H9 (cell line): ENCODE measurements at regions not wholly inside any gene's neighbourhood (a gene's known extent, or its start where the extent isn't known, plus 50 kb on each side); places are given as distances from the start of the nearest gene placed in this dataset.

Experiments used
- DNase-seq: peaks from one replicate; pipeline ENCODE4 v3.0.0-alpha.2; 2017
- H2AFZ ChIP-seq: one replicate; pipeline ENCODE4 v1.6.1; 2013; ENCODE audit warnings: mild to moderate bottlenecking, low read length, control low read depth, moderate library complexity
- H2AK5ac ChIP-seq: 2 replicates; pipeline ENCODE4 v1.6.1; 2013; ENCODE audit warnings: low read length, control low read depth, mixed read lengths; ENCODE audit not compliant: insufficient read length
- H2BK120ac ChIP-seq: one replicate; pipeline ENCODE4 v1.6.1; 2013; ENCODE audit warnings: low read depth, mild to moderate bottlenecking, low read length, control low read depth, inconsistent platforms; ENCODE audit not compliant: poor library complexity, severe bottlenecking
- H2BK12ac ChIP-seq: 2 replicates; pipeline ENCODE4 v1.6.1; 2013; ENCODE audit warnings: low read length, control low read depth, mixed read lengths, low read depth; ENCODE audit not compliant: insufficient read length
- H2BK15ac ChIP-seq: 2 replicates; pipeline ENCODE4 v1.6.1; 2013; ENCODE audit warnings: low read depth, low read length, control low read depth
- H2BK20ac ChIP-seq: one replicate; pipeline ENCODE4 v1.6.1; 2013; ENCODE audit warnings: low read depth, mild to moderate bottlenecking, low read length, control low read depth, inconsistent platforms; ENCODE audit not compliant: poor library complexity, severe bottlenecking
- H2BK5ac ChIP-seq: 2 replicates; pipeline ENCODE4 v1.6.1; 2013; ENCODE audit warnings: low read length, control low read depth, mixed read lengths; ENCODE audit not compliant: insufficient read length
- H3K14ac ChIP-seq: 2 replicates; pipeline ENCODE4 v1.6.1; 2013; ENCODE audit warnings: low read length, control low read depth; ENCODE audit not compliant: insufficient read depth
- H3K18ac ChIP-seq: 2 replicates; pipeline ENCODE4 v1.6.1; 2013; ENCODE audit warnings: low read depth, mild to moderate bottlenecking, mixed read lengths, low read length, control low read depth; ENCODE audit not compliant: insufficient read length
- H3K23ac ChIP-seq: 2 replicates; pipeline ENCODE4 v1.6.1; 2013; ENCODE audit warnings: low read length, control low read depth, mixed read lengths, low read depth; ENCODE audit not compliant: insufficient read length
- H3K23me2 ChIP-seq: 2 replicates; pipeline ENCODE4 v1.6.1; 2013; ENCODE audit warnings: low read depth, mild to moderate bottlenecking, mixed read lengths, low read length, control low read depth; ENCODE audit not compliant: insufficient read length, poor library complexity, severe bottlenecking
- H3K27ac ChIP-seq: 2 replicates; pipeline ENCODE4 v1.5.1; 2013; ENCODE audit warnings: low read length, control low read depth, mixed read lengths, low read depth; ENCODE audit not compliant: insufficient read length
- H3K27me3 ChIP-seq: 2 replicates; pipeline ENCODE4 v1.6.1; 2013; ENCODE audit warnings: low read length, control low read depth, inconsistent platforms; ENCODE audit not compliant: insufficient read depth
- H3K4ac ChIP-seq: 2 replicates; pipeline ENCODE4 v1.6.1; 2013; ENCODE audit warnings: low read depth, mild to moderate bottlenecking, control low read depth, inconsistent platforms, low read length, moderate library complexity
- H3K4me1 ChIP-seq: 2 replicates; pipeline ENCODE4 v1.6.1; 2013; ENCODE audit warnings: low read length, control low read depth, inconsistent platforms; ENCODE audit not compliant: insufficient read depth
- H3K4me2 ChIP-seq: 2 replicates; pipeline ENCODE4 v1.6.1; 2013; ENCODE audit warnings: low read length, control low read depth, mixed read lengths; ENCODE audit not compliant: insufficient read length, insufficient read depth
- H3K56ac ChIP-seq: 2 replicates; pipeline ENCODE4 v1.6.1; 2013; ENCODE audit warnings: low read depth, mild to moderate bottlenecking, mixed read lengths, low read length, control low read depth; ENCODE audit not compliant: insufficient read length
- H3K79me1 ChIP-seq: 2 replicates; pipeline ENCODE4 v1.6.1; 2013; ENCODE audit warnings: low read depth, mild to moderate bottlenecking, moderate library complexity, low read length, control low read depth, inconsistent platforms; ENCODE audit not compliant: insufficient read depth, poor library complexity, severe bottlenecking
- H3K79me2 ChIP-seq: 2 replicates; pipeline ENCODE4 v1.6.1; 2013; ENCODE audit warnings: low read length, control low read depth, inconsistent platforms; ENCODE audit not compliant: insufficient read depth
- H3K9ac ChIP-seq: 2 replicates; pipeline ENCODE4 v1.6.1; 2013; ENCODE audit warnings: low read length, control low read depth, mixed read lengths; ENCODE audit not compliant: insufficient read length; ENCODE audit errors: extremely low read depth
- H3K9me3 ChIP-seq: one replicate; pipeline ENCODE4 v1.6.1; 2013; ENCODE audit warnings: low read depth, low read length, inconsistent platforms; ENCODE audit not compliant: control insufficient read depth
- H3T11ph ChIP-seq: one replicate; pipeline ENCODE4 v1.6.1; 2013; ENCODE audit warnings: mild to moderate bottlenecking, low read length, control low read depth, inconsistent platforms
- H4K20me1 ChIP-seq: one replicate; pipeline ENCODE4 v1.6.1; 2013; ENCODE audit not compliant: control insufficient read depth, insufficient read length, insufficient read depth
- H4K5ac ChIP-seq: 2 replicates; pipeline ENCODE4 v1.6.1; 2013; ENCODE audit warnings: low read depth, mild to moderate bottlenecking, mixed read lengths, low read length, control low read depth; ENCODE audit not compliant: insufficient read length
- H4K8ac ChIP-seq: replicated peaks from 2 replicates; pipeline ENCODE4 v1.6.1; 2013; ENCODE audit warnings: low read length, control low read depth, mixed read lengths, low read depth; ENCODE audit not compliant: insufficient read length
- H4K91ac ChIP-seq: 2 replicates; pipeline ENCODE4 v1.6.1; 2013; ENCODE audit warnings: low read depth, mild to moderate bottlenecking, moderate library complexity, mixed read lengths, low read length, control low read depth; ENCODE audit not compliant: insufficient read length
- H3K27ac Mint-ChIP-seq, 3 experiments: 2 replicates in 2 of 3; 3 replicates in 1 of 3; pipeline ENCODE4 v1.8.0; 2020 to 2021; ENCODE audit warnings: mixed read lengths in 3 of 3, mild to moderate bottlenecking in 1 of 3, moderate library complexity in 1 of 3
- H3K27me3 Mint-ChIP-seq: 2 replicates; pipeline ENCODE4 v1.8.0; 2021; ENCODE audit warnings: low read depth, mild to moderate bottlenecking, moderate library complexity, mixed read lengths
- H3K36me3 Mint-ChIP-seq, 3 experiments: 2 replicates in 2 of 3; 3 replicates in 1 of 3; pipeline ENCODE4 v1.8.0; 2020 to 2021; ENCODE audit warnings: low read depth in 3 of 3, mixed read lengths in 3 of 3; ENCODE audit not compliant: insufficient read depth in 1 of 3
- H3K4me1 Mint-ChIP-seq, 2 experiments: 2 replicates each; pipeline ENCODE4 v1.8.0; 2020; ENCODE audit warnings: mixed read lengths in 2 of 2
- H3K4me3 Mint-ChIP-seq, 2 experiments: 2 replicates in 1 of 2; 3 replicates in 1 of 2; pipeline ENCODE4 v1.8.0; 2020 to 2021; ENCODE audit warnings: mild to moderate bottlenecking in 2 of 2, mixed read lengths in 2 of 2, moderate library complexity in 1 of 2
- H3K9me3 Mint-ChIP-seq, 2 experiments: 2 replicates in 1 of 2; 3 replicates in 1 of 2; pipeline ENCODE4 v1.8.0; 2020; ENCODE audit warnings: mild to moderate bottlenecking in 2 of 2, mixed read lengths in 2 of 2, moderate library complexity in 1 of 2
- CTCF ChIP-seq: fragments of 200-600 bp; sonication (generic); conservative IDR thresholded peaks from 3 replicates; pipeline ENCODE4 v1.8.0; 2021; ENCODE audit warnings: antibody characterized with exemption, mild to moderate bottlenecking
- WGBS: extraction: QIAGEN DNeasy Blood & Tissue Kit; methylation state at CpG from one replicate; pipeline ENCODE4 v1.1.7; 2013; ENCODE audit warnings: missing lambda C conversion rate, low lambda C conversion rate, mixed read lengths; ENCODE audit not compliant: insufficient read length; ENCODE audit errors: extremely low coverage; 5-methylcytosine and 5-hydroxymethylcytosine counted together

- no peak for TF ChIP-seq CTCF
- Histone ChIP-seq H3K4me2 (no peak overlapping the region), H2BK12ac (no peak overlapping the region), H4K8ac (no peak overlapping the region), H3K79me2 (no peaks in the 10 kb centered on the region), H2BK15ac (no peak overlapping the region), H3K9ac (no peak overlapping the region), H3K27me3 (no peaks in the 10 kb centered on the region), H3K23ac (no peak overlapping the region), H3K23me2 (no peaks in the 10 kb centered on the region), H2BK120ac (no peak overlapping the region), H3K18ac (no peak overlapping the region), H3K4me1 (no peaks in the 10 kb centered on the region), H3K56ac (no peak overlapping the region), H4K91ac (no peak overlapping the region), H4K5ac (no peak overlapping the region), H3K79me1 (no peaks in the 10 kb centered on the region), H2AFZ (no peak overlapping the region), H3K9me3 (no peaks in the 10 kb centered on the region), H3K27ac (no peak overlapping the region), H3K4ac (no peak overlapping the region), H3T11ph (no peak overlapping the region), H2AK5ac (no peak overlapping the region), H4K20me1 (no peaks in the 10 kb centered on the region), H2BK20ac (no peak overlapping the region), H2BK5ac (no peak overlapping the region), H3K14ac (no peak overlapping the region)
- no CpG with 5 or more reads among the region's 1 CpG for WGBS
- no peak overlapping the region for H3K4me3 Mint-ChIP-seq
- peaks cover 2 to 3% of the 10 kb centered on the region in 2 experiments; a peak in 2 of 4 replicates for H3K4me1 Mint-ChIP-seq
- DNase-seq, result no peak
- no peaks in the 10 kb centered on the region for H3K27me3 Mint-ChIP-seq
- peaks cover 0 to 8% (median 5%) of the 10 kb centered on the region in 3 experiments; a peak in 3 of 7 replicates for H3K36me3 Mint-ChIP-seq
- H3K9me3 Mint-ChIP-seq, result peaks cover 5 to 9% of the 10 kb centered on the region in 2 experiments; a peak in 4 of 5 replicates
- H3K27ac Mint-ChIP-seq, result no peak overlapping the region
Observed at GRCh38 chr4:129968778-129969177, 872.8 kb downstream of the C4orf33 start.
